Gastrocnemius medialis (tissue), 4 donors: ENCODE measurements at regions not wholly inside any gene's neighbourhood (a gene's known extent, or its start where the extent isn't known, plus 50 kb on each side); places are given as distances from the start of the nearest gene placed in this dataset.

ENCODE experiments used
- ATAC-seq, 2 donors: fragments of 150-250 bp; one replicate each; pipeline ENCODE4 v1.9.1; 2016
- DNase-seq, 2 donors: peaks; one replicate each; pipeline ENCODE4 v3.0.0-alpha.2; 2019
- H3K27ac ChIP-seq, 4 donors: fragments of 200-600 bp; sonication (generic); 1 replicate in 1 of 4; 2 replicates in 3 of 4; pipeline ENCODE4 v1.5.1; 2016 to 2018; ENCODE audit warnings: mild to moderate bottlenecking in 2 of 4, moderate library complexity in 1 of 4
- H3K27me3 ChIP-seq, 3 donors: fragments of 200-600 bp; sonication (generic) in 2 of 3; 1 replicate in 1 of 3; 2 replicates in 2 of 3; pipeline versions ENCODE4 v1.5.1 to v1.6.0; 2016 to 2019; ENCODE audit warnings: mild to moderate bottlenecking in 1 of 3, moderate library complexity in 1 of 3
- H3K36me3 ChIP-seq, 2 donors: fragments of 200-600 bp; sonication (generic) in 1 of 2; one replicate each; pipeline ENCODE4 v1.5.1; 2017 to 2018
- H3K4me1 ChIP-seq, 2 donors: fragments of 200-600 bp; sonication (generic) in 1 of 2; one replicate each; pipeline ENCODE4 v1.5.1; 2016 to 2017; ENCODE audit warnings: mild to moderate bottlenecking in 2 of 2
- H3K4me3 ChIP-seq, 4 donors: fragments of 200-600 bp; sonication (generic) in 3 of 4; 1 replicate in 1 of 4; 2 replicates in 3 of 4; pipeline ENCODE4 v1.5.1; 2016 to 2019; ENCODE audit warnings: mild to moderate bottlenecking in 2 of 4
- H3K9me3 ChIP-seq, 3 donors: fragments of 200-600 bp; sonication (generic) in 2 of 3; 1 replicate in 1 of 3; 2 replicates in 2 of 3; pipeline ENCODE4 v1.5.1; 2016 to 2019
- POLR2A ChIP-seq, 2 donors: fragments of 450-650 bp; IDR thresholded peaks; one replicate each; pipeline ENCODE4 v1.6.1; 2017; ENCODE audit warnings: antibody characterized with exemption in 2 of 2, mild to moderate bottlenecking in 2 of 2, moderate library complexity in 2 of 2
- in situ Hi-C, 4 donors: fragments of 200-750 bp; cut with MboI; loops; one replicate each; pipeline versions ENCODE4 v1.15.0 to v1.8.0; 2017; ENCODE audit warnings: low sequenced_read_pairs in 4 of 4
- intact Hi-C: fragments of 100-400 bp; cut with DNase I; formaldehyde crosslinking; loops from one replicate; pipeline ENCODE4 v1.15.1; 2023; ENCODE audit warnings: low total_unique reads
- TF ChIP-seq, protein P1 (sequence below), 5 experiments: fragments of 450-650 bp in 3 of 5; fragments of 200-600 bp in 2 of 5; sonication (generic) in 2 of 5; IDR thresholded peaks in 4 of 5; conservative IDR thresholded peaks in 1 of 5; 1 replicate in 4 of 5; 2 replicates in 1 of 5; pipeline ENCODE4 v1.5.1; 2016 to 2019; ENCODE audit warnings: antibody characterized with exemption in 5 of 5, mild to moderate bottlenecking in 3 of 5, moderate library complexity in 3 of 5

DNA sequence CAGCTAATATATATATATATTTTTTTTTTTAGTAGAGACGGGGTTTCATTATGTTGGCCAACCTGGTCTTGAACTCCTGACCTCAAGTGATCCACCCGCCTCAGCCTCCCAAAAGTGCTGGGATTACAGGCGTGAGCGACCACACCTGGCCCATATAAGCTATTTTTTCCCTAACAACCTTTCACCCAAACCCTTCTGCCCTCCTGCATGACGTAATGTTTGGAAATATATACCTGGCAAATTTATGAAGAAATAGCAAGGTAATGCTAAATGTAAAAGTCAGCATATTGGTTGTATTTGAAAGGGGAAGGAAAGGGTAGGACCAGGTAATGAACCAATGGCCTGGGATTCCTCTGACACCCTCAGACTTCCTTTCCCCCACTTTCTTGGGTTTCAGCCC lies 325.5 kb upstream of the ARID1B start:
- DNase-seq (no peak), ATAC-seq (no peak)
- Histone ChIP-seq H3K4me1 (no peaks in the 10 kb centered on the region), H3K4me3 (no peak overlapping the region), H3K27me3 (no peaks in the 10 kb centered on the region), H3K36me3 (no peaks in the 10 kb centered on the region), H3K9me3 (no peaks in the 10 kb centered on the region), H3K27ac (no peak overlapping the region)
- TF ChIP-seq, protein P1, sequence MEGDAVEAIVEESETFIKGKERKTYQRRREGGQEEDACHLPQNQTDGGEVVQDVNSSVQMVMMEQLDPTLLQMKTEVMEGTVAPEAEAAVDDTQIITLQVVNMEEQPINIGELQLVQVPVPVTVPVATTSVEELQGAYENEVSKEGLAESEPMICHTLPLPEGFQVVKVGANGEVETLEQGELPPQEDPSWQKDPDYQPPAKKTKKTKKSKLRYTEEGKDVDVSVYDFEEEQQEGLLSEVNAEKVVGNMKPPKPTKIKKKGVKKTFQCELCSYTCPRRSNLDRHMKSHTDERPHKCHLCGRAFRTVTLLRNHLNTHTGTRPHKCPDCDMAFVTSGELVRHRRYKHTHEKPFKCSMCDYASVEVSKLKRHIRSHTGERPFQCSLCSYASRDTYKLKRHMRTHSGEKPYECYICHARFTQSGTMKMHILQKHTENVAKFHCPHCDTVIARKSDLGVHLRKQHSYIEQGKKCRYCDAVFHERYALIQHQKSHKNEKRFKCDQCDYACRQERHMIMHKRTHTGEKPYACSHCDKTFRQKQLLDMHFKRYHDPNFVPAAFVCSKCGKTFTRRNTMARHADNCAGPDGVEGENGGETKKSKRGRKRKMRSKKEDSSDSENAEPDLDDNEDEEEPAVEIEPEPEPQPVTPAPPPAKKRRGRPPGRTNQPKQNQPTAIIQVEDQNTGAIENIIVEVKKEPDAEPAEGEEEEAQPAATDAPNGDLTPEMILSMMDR (IDR thresholded peaks at IDR 0.05 in 4 of 5, conservative IDR thresholded peaks at IDR 0.05 in 1 of 5) = no peak
- in situ Hi-C loops = no loop called here
- intact Hi-C loops = no loop called here

DNA sequence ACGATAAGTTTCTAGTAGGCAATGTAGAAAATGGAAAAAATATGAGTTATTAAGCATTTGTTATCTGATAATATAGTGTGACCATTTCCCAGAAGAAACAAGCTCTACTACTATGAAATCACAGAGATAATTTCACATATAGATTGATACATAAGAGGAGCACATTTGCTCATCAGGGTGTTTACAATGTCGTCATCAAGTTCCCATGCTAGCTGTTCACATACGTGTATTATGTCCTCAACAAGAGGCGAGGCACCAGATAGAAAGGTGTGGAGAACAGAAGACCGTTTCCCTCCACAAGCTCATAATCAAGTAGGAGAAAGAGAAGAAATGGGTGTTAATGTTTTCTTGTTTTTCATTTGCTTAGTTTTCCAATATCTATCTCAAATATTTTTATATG lies 326.1 kb upstream of the ARID1B start:
- in situ Hi-C loops = no loop called here
- intact Hi-C loops = no loop called here
- Histone ChIP-seq H3K4me1 (no peaks in the 10 kb centered on the region), H3K9me3 (no peaks in the 10 kb centered on the region), H3K27ac (no peak overlapping the region), H3K36me3 (no peaks in the 10 kb centered on the region), H3K4me3 (no peak overlapping the region), H3K27me3 (no peaks in the 10 kb centered on the region)
- no peak for ATAC-seq
- no peak for DNase-seq
- TF ChIP-seq, protein P1 (IDR thresholded peaks at IDR 0.05 in 4 of 5, conservative IDR thresholded peaks at IDR 0.05 in 1 of 5) = no peak
- TF ChIP-seq POLR2A (IDR thresholded peaks at IDR 0.05) = no peak

DNA sequence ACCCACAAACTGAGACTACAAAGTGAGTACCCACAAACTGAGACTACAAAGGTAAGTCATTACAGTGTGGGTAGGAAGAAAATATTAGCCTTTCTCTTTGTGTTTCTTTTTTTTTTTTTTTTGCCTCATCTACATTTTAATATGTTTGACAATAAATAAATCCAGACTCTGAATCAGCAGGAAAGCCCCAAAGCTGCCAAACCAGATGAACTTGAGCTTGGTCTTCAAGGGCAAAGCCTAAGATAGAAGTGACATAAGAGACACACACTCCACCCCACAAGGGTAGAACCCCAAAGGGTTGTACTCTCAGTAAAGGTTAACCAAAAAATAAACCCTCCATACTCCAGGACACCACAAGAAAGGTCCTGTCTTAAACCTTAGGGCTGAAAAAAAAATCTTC lies 326.8 kb upstream of the ARID1B start:
- no peaks in the 10 kb centered on the region for H3K27me3 ChIP-seq
- in situ Hi-C loops = no loop called here
- DNase-seq (no peak), ATAC-seq (no peak)
- H3K36me3 ChIP-seq = no peaks in the 10 kb centered on the region
- intact Hi-C loops = no loop called here
- no peak overlapping the region for H3K4me3 ChIP-seq
- no peak overlapping the region for H3K27ac ChIP-seq
- no peaks in the 10 kb centered on the region for H3K9me3 ChIP-seq
- H3K4me1 ChIP-seq = no peaks in the 10 kb centered on the region
- TF ChIP-seq POLR2A (IDR thresholded peaks at IDR 0.05) = no peak
- TF ChIP-seq, protein P1 (IDR thresholded peaks at IDR 0.05 in 4 of 5, conservative IDR thresholded peaks at IDR 0.05 in 1 of 5) = no peak

DNA sequence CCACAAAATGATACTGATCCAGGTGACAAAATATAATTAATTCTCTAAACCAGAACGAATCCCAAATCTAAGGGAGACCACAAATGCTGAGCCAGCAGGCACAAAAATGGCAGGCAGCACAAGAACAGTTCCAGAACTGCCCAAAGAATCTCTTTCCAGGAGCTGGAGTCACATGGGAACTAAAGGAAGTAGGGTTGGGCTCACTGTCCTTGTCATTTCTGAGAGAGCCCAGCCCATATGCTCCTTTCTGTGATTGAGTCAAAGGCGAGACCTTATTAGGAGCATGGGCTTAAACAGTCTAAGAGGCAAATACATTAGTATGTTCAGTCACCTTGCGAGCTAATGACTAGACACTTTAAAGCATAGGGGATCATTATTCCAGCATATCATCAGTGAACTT lies 327.6 kb upstream of the ARID1B start:
- DNase-seq = no peak
- TF ChIP-seq, protein P1 (IDR thresholded peaks at IDR 0.05 in 4 of 5, conservative IDR thresholded peaks at IDR 0.05 in 1 of 5) = no peak
- no peak for TF ChIP-seq POLR2A (IDR thresholded peaks at IDR 0.05)
- no peak overlapping the region for H3K4me3 ChIP-seq
- no peak for ATAC-seq
- H3K4me1 ChIP-seq = no peaks in the 10 kb centered on the region
- intact Hi-C loops = no loop called here
- H3K36me3 ChIP-seq = no peaks in the 10 kb centered on the region
- H3K27me3 ChIP-seq = no peaks in the 10 kb centered on the region
- no peaks in the 10 kb centered on the region for H3K9me3 ChIP-seq
- no peak overlapping the region for H3K27ac ChIP-seq
- in situ Hi-C loops = no loop called here

GRCh38 chr6:156449128-156449527 lies 328.1 kb upstream of the ARID1B start:
- Histone ChIP-seq H3K4me1 (no peaks in the 10 kb centered on the region), H3K27me3 (no peaks in the 10 kb centered on the region), H3K9me3 (no peaks in the 10 kb centered on the region), H3K4me3 (no peak overlapping the region), H3K36me3 (no peaks in the 10 kb centered on the region), H3K27ac (no peak overlapping the region)
- DNase-seq = no peak
- in situ Hi-C loops = no loop called here
- intact Hi-C loops = no loop called here
- no peak for ATAC-seq
- TF ChIP-seq, protein P1 (IDR thresholded peaks at IDR 0.05 in 4 of 5, conservative IDR thresholded peaks at IDR 0.05 in 1 of 5) = no peak
- TF ChIP-seq POLR2A (IDR thresholded peaks at IDR 0.05) = no peak
